HepG2 (cell line): ENCODE measurements at regions not wholly inside any gene's neighbourhood (a gene's known extent, or its start where the extent isn't known, plus 50 kb on each side); places are given as distances from the start of the nearest gene placed in this dataset.

Experiments used
- DRAP1 ChIP-seq: IDR thresholded peaks from 2 replicates; pipeline ENCODE4 v1.6.1; 2016; ENCODE audit warnings: missing genetic modification reagents, missing compliant biosample characterization
- ETV5 ChIP-seq: IDR thresholded peaks from 2 replicates; pipeline ENCODE4 v1.6.1; 2018; ENCODE audit warnings: missing biosample characterization, missing genetic modification reagents, inconsistent platforms, borderline replicate concordance
- HNRNPLL ChIP-seq: fragments of 200-400 bp; formaldehyde crosslinking; IDR thresholded peaks from 2 replicates; pipeline ENCODE4 v1.6.1; 2017; ENCODE audit warnings: mild to moderate bottlenecking, low read depth, low read length; ENCODE audit not compliant: poor library complexity, severe bottlenecking
- KDM3A ChIP-seq: IDR thresholded peaks from 2 replicates; pipeline ENCODE4 v1.6.1; 2018; ENCODE audit warnings: low read depth, missing compliant biosample characterization
- NFE2L2 ChIP-seq: fragments of 150-350 bp; IDR thresholded peaks from 2 replicates; pipeline ENCODE4 v1.6.1; 2014; ENCODE audit warnings: low read length
- NFKBIZ ChIP-seq: IDR thresholded peaks from 2 replicates; pipeline ENCODE4 v1.6.1; 2018; ENCODE audit warnings: missing genetic modification reagents, missing compliant biosample characterization
- NFYC ChIP-seq: IDR thresholded peaks from 2 replicates; pipeline ENCODE4 v1.6.1; 2016; ENCODE audit warnings: missing genetic modification reagents, missing compliant biosample characterization
- SAFB2 ChIP-seq: sonication (generic); formaldehyde crosslinking; IDR thresholded peaks from 2 replicates; pipeline ENCODE4 v1.5.1; 2020; ENCODE audit warnings: missing genetic modification reagents, low read depth, mild to moderate bottlenecking, borderline replicate concordance
- SNAPC2 ChIP-seq: sonication (generic); formaldehyde crosslinking; IDR thresholded peaks from 2 replicates; pipeline ENCODE4 v1.8.1; 2022; ENCODE audit warnings: mild to moderate bottlenecking, missing genetic modification reagents
- TBX2 ChIP-seq: sonication (generic); formaldehyde crosslinking; IDR thresholded peaks from 2 replicates; pipeline ENCODE4 v1.5.0; 2020; ENCODE audit warnings: missing genetic modification reagents, mild to moderate bottlenecking, borderline replicate concordance
- ZBTB8A ChIP-seq: sonication (generic); formaldehyde crosslinking; IDR thresholded peaks from 2 replicates; pipeline ENCODE4 v1.4.0; 2020; ENCODE audit warnings: mild to moderate bottlenecking, low read depth, missing genetic modification reagents, borderline replicate concordance
- ZNF563 ChIP-seq: sonication (generic); formaldehyde crosslinking; IDR thresholded peaks from 2 replicates; pipeline ENCODE4 v1.8.0; 2022; ENCODE audit warnings: mild to moderate bottlenecking, moderate library complexity, missing genetic modification reagents
- ZSCAN21 ChIP-seq: sonication (generic); formaldehyde crosslinking; IDR thresholded peaks from 2 replicates; pipeline ENCODE4 v1.8.0; 2022; ENCODE audit warnings: mild to moderate bottlenecking, missing genetic modification reagents, moderate library complexity, borderline replicate concordance
- TF ChIP-seq, protein P1 (sequence below): sonication (generic); formaldehyde crosslinking; IDR thresholded peaks from 2 replicates; pipeline ENCODE4 v1.5.0; 2020; ENCODE audit warnings: mild to moderate bottlenecking, missing genetic modification reagents, borderline replicate concordance
- TF ChIP-seq, protein P2 (sequence below): sonication (generic); formaldehyde crosslinking; IDR thresholded peaks from 2 replicates; pipeline ENCODE4 v1.4.0; 2020; ENCODE audit warnings: missing genetic modification reagents
- TF ChIP-seq, protein P3 (sequence below): sonication (generic); formaldehyde crosslinking; IDR thresholded peaks from 2 replicates; pipeline ENCODE4 v1.4.0; 2020; ENCODE audit warnings: missing genetic modification reagents
- TF ChIP-seq, protein P4 (sequence below): sonication (generic); formaldehyde crosslinking; IDR thresholded peaks from 2 replicates; pipeline ENCODE4 v1.5.1; 2020; ENCODE audit warnings: missing genetic modification reagents, mild to moderate bottlenecking, borderline replicate concordance
- TF ChIP-seq, protein P5 (sequence below): sonication (generic); formaldehyde crosslinking; IDR thresholded peaks from 2 replicates; pipeline ENCODE4 v1.8.1; 2023; ENCODE audit warnings: mild to moderate bottlenecking, missing genetic modification reagents, borderline replicate concordance
- TF ChIP-seq, protein P6 (sequence below): sonication (generic); formaldehyde crosslinking; IDR thresholded peaks from 2 replicates; pipeline ENCODE4 v1.5.1; 2020; ENCODE audit warnings: missing genetic modification reagents, mild to moderate bottlenecking, borderline replicate concordance

DNA sequence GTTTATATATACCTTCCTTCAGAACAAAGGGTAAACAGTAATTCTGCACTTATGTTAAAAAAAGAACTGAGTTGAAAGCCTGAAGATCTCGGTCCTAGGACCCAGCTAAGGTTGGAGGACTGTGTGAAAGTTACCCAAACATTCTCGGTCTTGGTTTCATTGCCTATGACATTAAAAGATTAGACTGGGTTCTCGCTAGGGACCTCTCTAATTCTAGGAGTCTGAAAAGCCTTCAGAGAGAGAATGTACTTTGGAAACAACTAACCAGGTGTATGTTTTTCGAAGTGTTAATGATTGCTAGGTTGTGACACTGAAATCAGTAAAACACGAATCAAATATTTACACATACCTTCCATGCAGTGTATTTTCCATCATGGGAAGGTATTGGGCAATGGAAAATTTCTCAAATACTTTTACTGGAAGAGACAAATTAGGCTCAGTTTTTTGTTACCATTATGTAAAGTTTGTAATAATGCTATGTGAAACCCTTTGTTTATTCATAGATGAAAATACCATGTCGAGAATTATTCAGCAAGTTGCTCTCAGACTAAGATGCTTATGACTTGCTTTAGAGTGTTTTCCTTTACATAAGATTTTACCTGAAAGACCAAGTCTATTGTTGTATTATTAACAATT lies 113.7 kb upstream of the LOC128125822 start (continued):
- TF ChIP-seq, protein P1, sequence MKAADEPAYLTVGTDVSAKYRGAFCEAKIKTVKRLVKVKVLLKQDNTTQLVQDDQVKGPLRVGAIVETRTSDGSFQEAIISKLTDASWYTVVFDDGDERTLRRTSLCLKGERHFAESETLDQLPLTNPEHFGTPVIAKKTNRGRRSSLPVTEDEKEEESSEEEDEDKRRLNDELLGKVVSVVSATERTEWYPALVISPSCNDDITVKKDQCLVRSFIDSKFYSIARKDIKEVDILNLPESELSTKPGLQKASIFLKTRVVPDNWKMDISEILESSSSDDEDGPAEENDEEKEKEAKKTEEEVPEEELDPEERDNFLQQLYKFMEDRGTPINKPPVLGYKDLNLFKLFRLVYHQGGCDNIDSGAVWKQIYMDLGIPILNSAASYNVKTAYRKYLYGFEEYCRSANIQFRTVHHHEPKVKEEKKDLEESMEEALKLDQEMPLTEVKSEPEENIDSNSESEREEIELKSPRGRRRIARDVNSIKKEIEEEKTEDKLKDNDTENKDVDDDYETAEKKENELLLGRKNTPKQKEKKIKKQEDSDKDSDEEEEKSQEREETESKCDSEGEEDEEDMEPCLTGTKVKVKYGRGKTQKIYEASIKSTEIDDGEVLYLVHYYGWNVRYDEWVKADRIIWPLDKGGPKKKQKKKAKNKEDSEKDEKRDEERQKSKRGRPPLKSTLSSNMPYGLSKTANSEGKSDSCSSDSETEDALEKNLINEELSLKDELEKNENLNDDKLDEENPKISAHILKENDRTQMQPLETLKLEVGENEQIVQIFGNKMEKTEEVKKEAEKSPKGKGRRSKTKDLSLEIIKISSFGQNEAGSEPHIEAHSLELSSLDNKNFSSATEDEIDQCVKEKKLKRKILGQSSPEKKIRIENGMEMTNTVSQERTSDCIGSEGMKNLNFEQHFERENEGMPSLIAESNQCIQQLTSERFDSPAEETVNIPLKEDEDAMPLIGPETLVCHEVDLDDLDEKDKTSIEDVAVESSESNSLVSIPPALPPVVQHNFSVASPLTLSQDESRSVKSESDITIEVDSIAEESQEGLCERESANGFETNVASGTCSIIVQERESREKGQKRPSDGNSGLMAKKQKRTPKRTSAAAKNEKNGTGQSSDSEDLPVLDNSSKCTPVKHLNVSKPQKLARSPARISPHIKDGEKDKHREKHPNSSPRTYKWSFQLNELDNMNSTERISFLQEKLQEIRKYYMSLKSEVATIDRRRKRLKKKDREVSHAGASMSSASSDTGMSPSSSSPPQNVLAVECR (CRISPR knock-in tag) = peak; percentile 29; the same call in 1 of the 2 replicates
- TF ChIP-seq, protein P2, sequence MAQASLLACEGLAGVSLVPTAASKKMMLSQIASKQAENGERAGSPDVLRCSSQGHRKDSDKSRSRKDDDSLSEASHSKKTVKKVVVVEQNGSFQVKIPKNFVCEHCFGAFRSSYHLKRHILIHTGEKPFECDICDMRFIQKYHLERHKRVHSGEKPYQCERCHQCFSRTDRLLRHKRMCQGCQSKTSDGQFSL = peak; percentile 47; the same call in 1 of the 2 replicates
- TF ChIP-seq NFE2L2 (no peak), ZNF563 (no peak), NFKBIZ (CRISPR knock-in tag) (peak; percentile 99), ETV5 (CRISPR knock-in tag) (peak; percentile 58; the same call in 1 of the 2 replicates), SAFB2 (CRISPR knock-in tag) (peak; percentile 53; the same call in 1 of the 2 replicates), SNAPC2 (CRISPR knock-in tag) (no peak), DRAP1 (CRISPR knock-in tag) (peak; percentile 92), KDM3A (CRISPR knock-in tag) (peak; percentile 88; the same call in 1 of the 2 replicates), NFYC (CRISPR knock-in tag) (peak; percentile 44; the same call in 1 of the 2 replicates), ZBTB8A (CRISPR knock-in tag) (peak; percentile 78; the same call in 1 of the 2 replicates), TBX2 (CRISPR knock-in tag) (peak; percentile 81), ZSCAN21 (CRISPR knock-in tag) (peak; percentile 69; the same call in 1 of the 2 replicates), HNRNPLL (no peak)
- TF ChIP-seq, protein P3, sequence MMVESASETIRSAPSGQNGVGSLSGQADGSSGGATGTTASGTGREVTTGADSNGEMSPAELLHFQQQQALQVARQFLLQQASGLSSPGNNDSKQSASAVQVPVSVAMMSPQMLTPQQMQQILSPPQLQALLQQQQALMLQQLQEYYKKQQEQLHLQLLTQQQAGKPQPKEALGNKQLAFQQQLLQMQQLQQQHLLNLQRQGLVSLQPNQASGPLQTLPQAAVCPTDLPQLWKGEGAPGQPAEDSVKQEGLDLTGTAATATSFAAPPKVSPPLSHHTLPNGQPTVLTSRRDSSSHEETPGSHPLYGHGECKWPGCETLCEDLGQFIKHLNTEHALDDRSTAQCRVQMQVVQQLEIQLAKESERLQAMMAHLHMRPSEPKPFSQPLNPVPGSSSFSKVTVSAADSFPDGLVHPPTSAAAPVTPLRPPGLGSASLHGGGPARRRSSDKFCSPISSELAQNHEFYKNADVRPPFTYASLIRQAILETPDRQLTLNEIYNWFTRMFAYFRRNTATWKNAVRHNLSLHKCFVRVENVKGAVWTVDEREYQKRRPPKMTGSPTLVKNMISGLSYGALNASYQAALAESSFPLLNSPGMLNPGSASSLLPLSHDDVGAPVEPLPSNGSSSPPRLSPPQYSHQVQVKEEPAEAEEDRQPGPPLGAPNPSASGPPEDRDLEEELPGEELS (CRISPR knock-in tag) = peak; percentile 99
- TF ChIP-seq, protein P4, sequence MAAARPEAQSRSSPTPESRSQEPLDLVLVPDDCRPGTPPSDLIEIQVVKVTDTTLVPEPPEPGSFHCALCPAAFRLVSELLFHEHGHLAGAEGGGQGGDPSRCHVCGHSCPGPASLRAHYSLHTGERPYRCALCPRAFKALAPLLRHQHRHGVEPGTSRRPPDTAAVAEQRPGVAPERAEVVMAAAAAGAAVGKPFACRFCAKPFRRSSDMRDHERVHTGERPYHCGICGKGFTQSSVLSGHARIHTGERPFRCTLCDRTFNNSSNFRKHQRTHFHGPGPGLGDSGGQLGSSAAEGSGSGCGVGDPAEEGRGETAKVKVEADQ (CRISPR knock-in tag) = no peak
- TF ChIP-seq, protein P5, sequence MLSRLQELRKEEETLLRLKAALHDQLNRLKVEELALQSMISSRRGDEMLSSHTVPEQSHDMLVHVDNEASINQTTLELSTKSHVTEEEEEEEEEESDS (CRISPR knock-in tag) = 0 out of 2 replicates have a peak, but pooled peaks have one; percentile 51
- TF ChIP-seq, protein P6, sequence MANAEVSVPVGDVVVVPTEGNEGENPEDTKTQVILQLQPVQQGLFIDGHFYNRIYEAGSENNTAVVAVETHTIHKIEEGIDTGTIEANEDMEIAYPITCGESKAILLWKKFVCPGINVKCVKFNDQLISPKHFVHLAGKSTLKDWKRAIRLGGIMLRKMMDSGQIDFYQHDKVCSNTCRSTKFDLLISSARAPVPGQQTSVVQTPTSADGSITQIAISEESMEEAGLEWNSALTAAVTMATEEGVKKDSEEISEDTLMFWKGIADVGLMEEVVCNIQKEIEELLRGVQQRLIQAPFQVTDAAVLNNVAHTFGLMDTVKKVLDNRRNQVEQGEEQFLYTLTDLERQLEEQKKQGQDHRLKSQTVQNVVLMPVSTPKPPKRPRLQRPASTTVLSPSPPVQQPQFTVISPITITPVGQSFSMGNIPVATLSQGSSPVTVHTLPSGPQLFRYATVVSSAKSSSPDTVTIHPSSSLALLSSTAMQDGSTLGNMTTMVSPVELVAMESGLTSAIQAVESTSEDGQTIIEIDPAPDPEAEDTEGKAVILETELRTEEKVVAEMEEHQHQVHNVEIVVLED = peak; percentile 65; the same call in 1 of the 2 replicates
